Panc1 (cell line): ENCODE measurements at regions not wholly inside any gene's neighbourhood (a gene's known extent, or its start where the extent isn't known, plus 50 kb on each side); places are given as distances from the start of the nearest gene placed in this dataset.

Experiments used
- POLR2AphosphoS5 ChIP-seq: IDR thresholded peaks from 2 replicates; pipeline ENCODE4 v1.6.1; 2012; ENCODE audit warnings: mild to moderate bottlenecking, low read depth, low read length, moderate library complexity
- SIN3A ChIP-seq: IDR thresholded peaks from 2 replicates; pipeline ENCODE4 v1.6.1; 2012; ENCODE audit warnings: low read depth, mild to moderate bottlenecking, low read length, moderate library complexity, borderline replicate concordance; ENCODE audit not compliant: insufficient read depth
- TCF7L2 ChIP-seq: IDR thresholded peaks from 2 replicates; pipeline ENCODE4 v1.6.1; 2011; ENCODE audit warnings: mild to moderate bottlenecking, low read depth, low read length, inconsistent platforms
- TF ChIP-seq, protein P1 (sequence below): fragments of 450-650 bp; IDR thresholded peaks from 2 replicates; pipeline ENCODE4 v1.5.1; 2017; ENCODE audit warnings: mild to moderate bottlenecking
- TF ChIP-seq, protein P2 (sequence below), 2 experiments: IDR thresholded peaks; 2 replicates each; pipeline ENCODE4 v1.6.1; 2011 to 2012; ENCODE audit warnings: low read depth in 2 of 2, control low read depth in 1 of 2, low read length in 1 of 2, mild to moderate bottlenecking in 1 of 2, moderate library complexity in 1 of 2; ENCODE audit not compliant: insufficient read depth in 1 of 2

DNA sequence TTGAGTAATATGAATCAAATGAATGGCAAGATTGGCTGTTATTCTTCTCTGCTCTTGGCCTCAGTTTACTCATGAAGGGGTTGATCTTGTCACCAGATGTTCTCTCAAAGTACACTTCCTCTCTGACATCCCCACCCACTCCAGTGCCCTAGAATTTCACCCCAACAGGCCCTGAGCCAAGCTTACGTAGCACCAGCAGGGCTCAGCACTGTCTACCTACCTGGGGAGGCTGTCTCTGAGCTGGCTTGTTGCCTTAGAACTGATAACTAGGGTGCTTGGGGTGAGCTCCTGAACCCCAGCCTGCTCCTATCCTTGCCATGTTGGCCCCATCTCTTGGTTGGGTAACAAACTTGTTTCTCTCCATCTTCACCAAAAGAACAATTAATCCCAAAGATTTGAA is 159.1 kb upstream of the USP24 start:
- TF ChIP-seq, protein P1, sequence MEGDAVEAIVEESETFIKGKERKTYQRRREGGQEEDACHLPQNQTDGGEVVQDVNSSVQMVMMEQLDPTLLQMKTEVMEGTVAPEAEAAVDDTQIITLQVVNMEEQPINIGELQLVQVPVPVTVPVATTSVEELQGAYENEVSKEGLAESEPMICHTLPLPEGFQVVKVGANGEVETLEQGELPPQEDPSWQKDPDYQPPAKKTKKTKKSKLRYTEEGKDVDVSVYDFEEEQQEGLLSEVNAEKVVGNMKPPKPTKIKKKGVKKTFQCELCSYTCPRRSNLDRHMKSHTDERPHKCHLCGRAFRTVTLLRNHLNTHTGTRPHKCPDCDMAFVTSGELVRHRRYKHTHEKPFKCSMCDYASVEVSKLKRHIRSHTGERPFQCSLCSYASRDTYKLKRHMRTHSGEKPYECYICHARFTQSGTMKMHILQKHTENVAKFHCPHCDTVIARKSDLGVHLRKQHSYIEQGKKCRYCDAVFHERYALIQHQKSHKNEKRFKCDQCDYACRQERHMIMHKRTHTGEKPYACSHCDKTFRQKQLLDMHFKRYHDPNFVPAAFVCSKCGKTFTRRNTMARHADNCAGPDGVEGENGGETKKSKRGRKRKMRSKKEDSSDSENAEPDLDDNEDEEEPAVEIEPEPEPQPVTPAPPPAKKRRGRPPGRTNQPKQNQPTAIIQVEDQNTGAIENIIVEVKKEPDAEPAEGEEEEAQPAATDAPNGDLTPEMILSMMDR: no peak
- no peak for TF ChIP-seq POLR2AphosphoS5
- TF ChIP-seq SIN3A: no peak
- TF ChIP-seq TCF7L2: no peak
- TF ChIP-seq, protein P2, sequence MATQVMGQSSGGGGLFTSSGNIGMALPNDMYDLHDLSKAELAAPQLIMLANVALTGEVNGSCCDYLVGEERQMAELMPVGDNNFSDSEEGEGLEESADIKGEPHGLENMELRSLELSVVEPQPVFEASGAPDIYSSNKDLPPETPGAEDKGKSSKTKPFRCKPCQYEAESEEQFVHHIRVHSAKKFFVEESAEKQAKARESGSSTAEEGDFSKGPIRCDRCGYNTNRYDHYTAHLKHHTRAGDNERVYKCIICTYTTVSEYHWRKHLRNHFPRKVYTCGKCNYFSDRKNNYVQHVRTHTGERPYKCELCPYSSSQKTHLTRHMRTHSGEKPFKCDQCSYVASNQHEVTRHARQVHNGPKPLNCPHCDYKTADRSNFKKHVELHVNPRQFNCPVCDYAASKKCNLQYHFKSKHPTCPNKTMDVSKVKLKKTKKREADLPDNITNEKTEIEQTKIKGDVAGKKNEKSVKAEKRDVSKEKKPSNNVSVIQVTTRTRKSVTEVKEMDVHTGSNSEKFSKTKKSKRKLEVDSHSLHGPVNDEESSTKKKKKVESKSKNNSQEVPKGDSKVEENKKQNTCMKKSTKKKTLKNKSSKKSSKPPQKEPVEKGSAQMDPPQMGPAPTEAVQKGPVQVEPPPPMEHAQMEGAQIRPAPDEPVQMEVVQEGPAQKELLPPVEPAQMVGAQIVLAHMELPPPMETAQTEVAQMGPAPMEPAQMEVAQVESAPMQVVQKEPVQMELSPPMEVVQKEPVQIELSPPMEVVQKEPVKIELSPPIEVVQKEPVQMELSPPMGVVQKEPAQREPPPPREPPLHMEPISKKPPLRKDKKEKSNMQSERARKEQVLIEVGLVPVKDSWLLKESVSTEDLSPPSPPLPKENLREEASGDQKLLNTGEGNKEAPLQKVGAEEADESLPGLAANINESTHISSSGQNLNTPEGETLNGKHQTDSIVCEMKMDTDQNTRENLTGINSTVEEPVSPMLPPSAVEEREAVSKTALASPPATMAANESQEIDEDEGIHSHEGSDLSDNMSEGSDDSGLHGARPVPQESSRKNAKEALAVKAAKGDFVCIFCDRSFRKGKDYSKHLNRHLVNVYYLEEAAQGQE (IDR thresholded peaks at IDR 0.05; ENCODE audit: insufficient read depth in 1 of 2, low read depth in 2 of 2, low read length in 1 of 2): no peak
